HCT116 (cell line): ENCODE measurements at regions not wholly inside any gene's neighbourhood (a gene's known extent, or its start where the extent isn't known, plus 50 kb on each side); places are given as distances from the start of the nearest gene placed in this dataset.

Source experiments
- ATAC-seq: fragments of 200-7000 bp; cut with Tn5 transposase; 2 replicates; pipeline ENCODE4 v1.9.1; 2020; ENCODE audit warnings: mild to moderate bottlenecking, moderate library complexity
- BruUV-seq: library from RNA; stranded (reverse); fragments of 400-500 nt; replicated peaks from 2 replicates; lab custom pipeline; 2021; lab: Mats Ljungman, UMichigan
- CTCF ChIA-PET: fragments of 300-600 bp; sonication (Branson Sonifier 250); formaldehyde crosslinking; loops from one replicate; lab custom pipeline; 2021; ENCODE audit warnings: antibody characterized with exemption; lab: Charles Lee
- POLR2A ChIA-PET: fragments of 300-600, 350-600 bp; sonication (Branson Sonifier 250); formaldehyde crosslinking; loops from one replicate; lab custom pipeline; 2021; ENCODE audit warnings: antibody characterized with exemption; lab: Charles Lee
- RAD21 ChIA-PET, 2 experiments: fragments of 300-600 bp; sonication (Branson Sonifier 250); formaldehyde crosslinking; loops; one replicate each; lab custom pipeline; 2023; ENCODE audit warnings: low total read pairs in 2 of 2; ENCODE audit not compliant: uncharacterized antibody in 2 of 2, unreplicated experiment in 2 of 2, low non-redundant PET in 1 of 2; lab: Charles Lee
- DNase-seq: peaks from one replicate; pipeline ENCODE4 v3.0.0-alpha.2; 2010; ENCODE audit warnings: low read depth, low spot score
- H2AFZ ChIP-seq: fragments of 200-600 bp; shearing (Covaris generic), sonication (generic); 2 replicates; pipeline ENCODE4 v1.6.1; 2017; ENCODE audit warnings: low read depth, mixed run types, mixed read lengths, antibody characterized with exemption, low read length; ENCODE audit not compliant: poor library complexity, severe bottlenecking
- H3K27ac ChIP-seq: 2 replicates; pipeline ENCODE4 v1.5.1; 2012; ENCODE audit warnings: low read depth, low read length
- H3K27me3 ChIP-seq: fragments of 200-600 bp; sonication (generic); 2 replicates; pipeline ENCODE4 v1.6.1; 2016; ENCODE audit warnings: mixed run types, low read length, mixed read lengths; ENCODE audit not compliant: insufficient read depth
- H3K36me3 ChIP-seq, 2 experiments: fragments of 200-500 bp in 1 of 2; fragments of 200-600 bp in 1 of 2; sonication (Bioruptor generic) in 1 of 2; sonication (generic) in 1 of 2; 2 replicates each; pipeline versions ENCODE4 v1.5.1 to v1.6.1; 2014 to 2016; ENCODE audit warnings: low read length in 2 of 2, inconsistent platforms in 1 of 2, mixed read lengths in 1 of 2, mixed run types in 1 of 2; ENCODE audit not compliant: insufficient read depth in 2 of 2, control insufficient read depth in 1 of 2
- H3K4me1 ChIP-seq, 2 experiments: fragments of 200-600 bp in 1 of 2; sonication (generic) in 1 of 2; 2 replicates each; pipeline versions ENCODE4 v1.5.1 to v1.6.1; 2012 to 2017; ENCODE audit warnings: low read length in 2 of 2, inconsistent platforms in 1 of 2, mild to moderate bottlenecking in 1 of 2, mixed read lengths in 1 of 2, mixed run types in 1 of 2, moderate library complexity in 1 of 2; ENCODE audit not compliant: insufficient read depth in 2 of 2, control insufficient read depth in 1 of 2
- H3K4me2 ChIP-seq: fragments of 200-600 bp; sonication (generic); 2 replicates; pipeline ENCODE4 v1.6.1; 2017; ENCODE audit warnings: mixed run types, low read length, mixed read lengths
- H3K4me3 ChIP-seq, 2 experiments: fragments of 200-600 bp in 1 of 2; sonication (generic) in 1 of 2; replicated peaks in 1 of 2; 2 replicates each; pipeline ENCODE4 v1.5.1; 2011 to 2016; ENCODE audit warnings: low read length in 2 of 2, control low read depth in 1 of 2, low read depth in 1 of 2, mild to moderate bottlenecking in 1 of 2, mixed read lengths in 1 of 2, mixed run types in 1 of 2
- H3K79me2 ChIP-seq: fragments of 200-600 bp; sonication (generic); 2 replicates; pipeline ENCODE4 v1.6.1; 2017; ENCODE audit warnings: mild to moderate bottlenecking, mixed run types, low read length, moderate library complexity, mixed read lengths; ENCODE audit not compliant: insufficient read depth
- H3K9ac ChIP-seq: fragments of 200-600 bp; sonication (generic); 2 replicates; pipeline ENCODE4 v1.6.1; 2016; ENCODE audit warnings: low read length, mixed read lengths
- H3K9me2 ChIP-seq: fragments of 200-600 bp; sonication (generic), shearing (Covaris generic); 2 replicates; pipeline ENCODE4 v1.6.1; 2017; ENCODE audit warnings: mixed run types, mild to moderate bottlenecking, moderate library complexity; ENCODE audit not compliant: insufficient read depth
- H3K9me3 ChIP-seq, 2 experiments: fragments of 200-500 bp in 1 of 2; fragments of 200-600 bp in 1 of 2; sonication (Bioruptor generic) in 1 of 2; sonication (generic) in 1 of 2; 2 replicates each; pipeline ENCODE4 v1.6.1; 2014 to 2017; ENCODE audit warnings: low read length in 2 of 2, mixed read lengths in 2 of 2, inconsistent platforms in 1 of 2, low read depth in 1 of 2, mild to moderate bottlenecking in 1 of 2, mixed run types in 1 of 2, moderate library complexity in 1 of 2; ENCODE audit not compliant: control insufficient read depth in 1 of 2, insufficient read depth in 1 of 2
- H4K20me1 ChIP-seq: fragments of 200-600 bp; sonication (generic), shearing (Covaris generic); 2 replicates; pipeline ENCODE4 v1.6.1; 2017; ENCODE audit warnings: mixed run types, mild to moderate bottlenecking, moderate library complexity; ENCODE audit not compliant: insufficient read depth
- CBX3 ChIP-seq: IDR thresholded peaks from 2 replicates; pipeline ENCODE4 v1.6.1; 2012; ENCODE audit warnings: low read depth
- EGR1 ChIP-seq: IDR thresholded peaks from 2 replicates; pipeline ENCODE4 v1.6.1; 2012; ENCODE audit warnings: low read depth
- EZH2 ChIP-seq: fragments of 200-600 bp; sonication (generic); IDR thresholded peaks from 2 replicates; pipeline ENCODE4 v1.6.1; 2017; ENCODE audit warnings: antibody characterized with exemption, mixed run types
- EZH2phosphoT487 ChIP-seq: fragments of 200-600 bp; IDR thresholded peaks from 2 replicates; pipeline ENCODE4 v1.6.1; 2018; ENCODE audit warnings: antibody characterized with exemption, borderline replicate concordance
- FOSL1 ChIP-seq: IDR thresholded peaks from 2 replicates; pipeline ENCODE4 v1.6.1; 2012; ENCODE audit warnings: low read depth
- JUND ChIP-seq: IDR thresholded peaks from 2 replicates; pipeline ENCODE4 v1.6.1; 2012
- ZNF274 ChIP-seq: fragments of 200-500 bp; sonication (Bioruptor generic); IDR thresholded peaks from 2 replicates; pipeline ENCODE4 v1.6.1; 2014; ENCODE audit warnings: mild to moderate bottlenecking, low read depth, low read length, inconsistent platforms
- intact Hi-C: fragments of 100-400 bp; cut with micrococcal nuclease; formaldehyde crosslinking; loops from 2 replicates; pipeline ENCODE4 v1.10.0; 2022
- TF ChIP-seq, protein P1 (sequence below), 3 experiments: fragments of 200-600 bp in 1 of 3; sonication (generic) in 1 of 3; IDR thresholded peaks in 2 of 3; conservative IDR thresholded peaks in 1 of 3; 2 replicates each; pipeline ENCODE4 v1.5.1; 2012 to 2017; ENCODE audit warnings: low read depth in 2 of 3, low read length in 2 of 3, antibody characterized with exemption in 1 of 3, borderline replicate concordance in 1 of 3, control low read depth in 1 of 3, mild to moderate bottlenecking in 1 of 3, mixed read lengths in 1 of 3, mixed run types in 1 of 3, moderate library complexity in 1 of 3; ENCODE audit not compliant: insufficient read depth in 1 of 3

DNA sequence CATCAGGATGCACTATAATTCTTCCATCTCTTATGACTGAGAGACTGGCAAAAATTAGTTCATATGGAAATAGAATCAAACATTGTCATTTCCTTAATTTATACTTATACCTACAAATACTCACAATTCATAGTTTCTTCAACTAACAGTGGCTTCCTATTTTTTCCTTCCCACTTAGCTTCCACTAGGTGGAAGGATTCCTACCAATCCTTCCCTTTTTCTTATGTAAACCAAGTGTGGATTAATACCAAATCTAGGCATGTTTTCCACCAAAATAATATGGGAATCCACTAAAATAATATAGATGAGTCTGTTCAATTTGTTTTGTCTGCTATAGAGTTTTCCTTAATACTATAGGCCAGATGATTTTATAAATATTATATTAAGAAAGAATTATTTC lies 1537.1 kb downstream of the PLA2G4A start:
- H3K27me3 ChIP-seq: no peaks in the 10 kb centered on the region
- H4K20me1 ChIP-seq: no peaks in the 10 kb centered on the region
- H3K79me2 ChIP-seq: no peaks in the 10 kb centered on the region
- H2AFZ ChIP-seq: no peak overlapping the region
- no peaks in the 10 kb centered on the region for H3K9me3 ChIP-seq
- H3K4me3 ChIP-seq: no peak overlapping the region
- POLR2A ChIA-PET: no interaction called here
- DNase-seq (no peak), ATAC-seq (no peak)
- no peaks in the 10 kb centered on the region; the same call in 1 of the 2 replicates for H3K9me2 ChIP-seq
- no peaks in the 10 kb centered on the region for H3K4me1 ChIP-seq
- H3K27ac ChIP-seq: no peak overlapping the region
- no TSS peak for BruUV-seq
- CTCF ChIA-PET: no interaction called here
- no peak overlapping the region for H3K4me2 ChIP-seq
- intact Hi-C loops: no loop called here
- H3K9ac ChIP-seq: no peak overlapping the region
- H3K36me3 ChIP-seq: no peaks in the 10 kb centered on the region
- RAD21 ChIA-PET: no interaction called here
- TF ChIP-seq CBX3: no peak
- TF ChIP-seq EZH2phosphoT487: no peak
- no peak for TF ChIP-seq ZNF274
- TF ChIP-seq EZH2: no peak
- TF ChIP-seq, protein P1, sequence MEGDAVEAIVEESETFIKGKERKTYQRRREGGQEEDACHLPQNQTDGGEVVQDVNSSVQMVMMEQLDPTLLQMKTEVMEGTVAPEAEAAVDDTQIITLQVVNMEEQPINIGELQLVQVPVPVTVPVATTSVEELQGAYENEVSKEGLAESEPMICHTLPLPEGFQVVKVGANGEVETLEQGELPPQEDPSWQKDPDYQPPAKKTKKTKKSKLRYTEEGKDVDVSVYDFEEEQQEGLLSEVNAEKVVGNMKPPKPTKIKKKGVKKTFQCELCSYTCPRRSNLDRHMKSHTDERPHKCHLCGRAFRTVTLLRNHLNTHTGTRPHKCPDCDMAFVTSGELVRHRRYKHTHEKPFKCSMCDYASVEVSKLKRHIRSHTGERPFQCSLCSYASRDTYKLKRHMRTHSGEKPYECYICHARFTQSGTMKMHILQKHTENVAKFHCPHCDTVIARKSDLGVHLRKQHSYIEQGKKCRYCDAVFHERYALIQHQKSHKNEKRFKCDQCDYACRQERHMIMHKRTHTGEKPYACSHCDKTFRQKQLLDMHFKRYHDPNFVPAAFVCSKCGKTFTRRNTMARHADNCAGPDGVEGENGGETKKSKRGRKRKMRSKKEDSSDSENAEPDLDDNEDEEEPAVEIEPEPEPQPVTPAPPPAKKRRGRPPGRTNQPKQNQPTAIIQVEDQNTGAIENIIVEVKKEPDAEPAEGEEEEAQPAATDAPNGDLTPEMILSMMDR (IDR thresholded peaks at IDR 0.05 in 2 of 3, conservative IDR thresholded peaks at IDR 0.05 in 1 of 3; ENCODE audit: borderline replicate concordance in 1 of 3, insufficient read depth in 1 of 3, low read depth in 2 of 3, low read length in 2 of 3): peak in 2 of 3 experiments; percentile 27 to 31; a peak in 3 of 6 replicates
- no peak for TF ChIP-seq FOSL1

DNA sequence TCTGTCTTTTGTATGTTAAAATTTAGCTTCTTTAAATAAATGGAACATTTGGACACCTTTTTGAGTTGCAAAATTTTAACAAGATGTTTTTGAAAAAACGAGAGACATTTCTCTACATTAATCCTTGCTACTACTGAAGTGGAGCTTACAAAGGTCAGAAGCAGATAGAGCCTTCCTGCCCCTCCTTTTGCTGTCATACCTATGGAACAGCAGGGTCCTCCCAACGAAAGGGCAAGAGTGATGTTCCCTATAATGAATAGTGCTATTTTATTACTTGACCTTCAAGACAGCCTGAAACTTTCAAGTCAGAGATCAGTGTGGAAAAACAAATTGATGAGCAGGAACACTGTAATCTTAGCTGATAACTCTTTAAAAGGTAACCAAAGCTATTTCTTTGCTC lies 1538.9 kb downstream of the PLA2G4A start:
- ChIA-PET CTCF (no interaction called here), POLR2A (no interaction called here), RAD21 (no interaction called here)
- Histone ChIP-seq H3K27ac (no peak overlapping the region), H3K9me2 (no peaks in the 10 kb centered on the region; the same call in 1 of the 2 replicates), H3K36me3 (no peaks in the 10 kb centered on the region), H3K4me3 (no peak overlapping the region), H3K79me2 (no peaks in the 10 kb centered on the region), H3K9ac (no peak overlapping the region), H3K4me2 (no peak overlapping the region), H3K4me1 (no peaks in the 10 kb centered on the region), H3K9me3 (no peaks in the 10 kb centered on the region), H2AFZ (no peak overlapping the region), H4K20me1 (no peaks in the 10 kb centered on the region), H3K27me3 (no peaks in the 10 kb centered on the region)
- DNase-seq: no peak
- no TSS peak for BruUV-seq
- intact Hi-C loops: no loop called here
- TF ChIP-seq JUND: no peak
- TF ChIP-seq EGR1: no peak
- TF ChIP-seq FOSL1: no peak
- ATAC-seq: no peak
